ENCODE measurements at regions not wholly inside any gene's neighbourhood (a gene's known extent, or its start where the extent isn't known, plus 50 kb on each side); places are given as distances from the start of the nearest gene placed in this dataset.
"Not testable (repeated sequence)": the region's sequence is repeated elsewhere in the genome, so short reads cannot be mapped to it uniquely, and the experiment has no call there.

GRCh38 chr12:18832932-18833331 lies 95.0 kb downstream of the CAPZA3 start:
- DNase-seq (ENCODE audit: low read depth, low spot score); in situ Hi-C loops (cut with HindIII; ENCODE audit: low pct_unique_long_range_greater_than_20kb, low sequenced_read_pairs): not testable (repeated sequence)

DNA sequence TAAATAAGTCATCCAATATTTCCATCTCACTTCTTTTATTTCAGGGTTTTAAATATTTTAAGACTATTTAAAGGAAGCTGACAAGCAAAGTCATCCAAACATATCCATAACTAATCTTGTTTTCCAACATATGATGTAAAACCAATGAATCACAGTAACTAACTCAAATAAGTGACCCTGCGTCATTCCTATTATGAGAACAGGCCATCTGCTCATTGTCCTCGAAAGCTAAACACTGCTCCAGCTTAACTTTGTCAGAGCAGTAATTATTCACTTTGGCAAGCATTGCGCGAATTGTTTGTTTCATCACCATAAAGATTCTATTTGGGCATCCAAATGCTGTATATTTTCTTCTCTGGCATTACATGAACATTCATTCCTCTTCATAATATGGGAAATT lies 99.1 kb downstream of the CAPZA3 start:
- no peak for DNase-seq (ENCODE audit: low read depth, low spot score)
- in situ Hi-C loops (cut with HindIII; ENCODE audit: low pct_unique_long_range_greater_than_20kb, low sequenced_read_pairs): no loop called here

DNA sequence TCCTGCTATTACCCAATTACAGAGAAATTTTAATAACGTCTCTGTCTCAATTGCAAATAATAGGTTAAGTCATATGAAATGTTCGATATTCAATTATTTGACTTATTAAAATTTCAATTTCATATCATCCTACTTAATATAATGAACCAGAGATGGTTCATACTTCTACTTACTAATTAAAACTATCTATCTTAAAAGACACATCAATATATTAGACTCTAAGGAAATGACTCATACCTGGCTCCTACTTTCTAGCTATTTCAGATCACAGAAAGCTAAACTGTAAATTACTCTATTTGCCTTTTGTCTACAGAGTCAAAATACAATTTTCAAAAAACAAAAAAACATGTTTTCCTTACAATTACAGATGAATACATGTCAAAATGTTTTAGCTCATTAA lies 99.6 kb downstream of the CAPZA3 start:
- DNase-seq (ENCODE audit: low read depth, low spot score): no peak
- in situ Hi-C loops (cut with HindIII; ENCODE audit: low pct_unique_long_range_greater_than_20kb, low sequenced_read_pairs): no loop called here

GRCh38 chr12:18840997-18841396 lies 103.1 kb downstream of the CAPZA3 start:
- DNase-seq (ENCODE audit: low read depth, low spot score); in situ Hi-C loops (cut with HindIII; ENCODE audit: low pct_unique_long_range_greater_than_20kb, low sequenced_read_pairs): not testable (repeated sequence)

DNA sequence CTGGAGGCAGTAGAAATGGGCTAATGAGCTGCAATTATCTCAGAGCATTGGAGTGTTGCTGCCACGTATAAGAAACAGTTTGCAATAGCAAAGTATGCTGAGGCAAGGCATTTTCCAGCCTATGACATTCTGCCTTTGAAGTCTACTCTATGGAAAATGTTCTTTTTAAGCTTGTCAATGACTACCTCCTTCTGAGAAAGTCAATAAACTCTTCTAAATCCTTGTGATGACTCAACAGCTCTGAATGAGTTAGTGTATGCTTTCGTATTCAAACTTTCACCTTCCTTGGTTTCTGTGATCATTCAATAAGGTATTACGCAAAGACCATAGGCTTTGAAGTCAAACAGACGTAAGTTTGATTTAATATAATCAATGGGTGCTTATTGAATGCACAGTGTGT lies 111.2 kb downstream of the CAPZA3 start:
- no peak for DNase-seq (ENCODE audit: low read depth, low spot score)
- in situ Hi-C loops (cut with HindIII; ENCODE audit: low pct_unique_long_range_greater_than_20kb, low sequenced_read_pairs): no loop called here

DNA sequence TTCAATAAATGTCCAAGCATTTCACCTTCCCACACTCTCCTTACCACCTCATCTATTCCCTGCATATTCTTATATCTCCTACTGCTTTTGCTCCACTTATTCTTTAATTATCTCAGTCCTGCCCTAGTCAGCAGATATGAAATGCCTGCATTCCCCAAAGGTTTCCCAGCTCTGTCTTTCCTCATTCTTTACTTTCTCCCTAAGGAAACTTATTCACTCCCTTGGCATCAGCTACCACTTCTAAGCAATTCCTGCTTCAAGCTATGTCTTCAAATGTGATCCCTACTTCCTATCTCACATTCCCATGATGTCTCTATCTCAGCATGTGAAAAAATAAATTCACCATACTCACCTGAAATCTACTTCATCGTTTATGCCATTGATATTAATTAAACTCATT lies 111.8 kb downstream of the CAPZA3 start:
- no peak for DNase-seq (ENCODE audit: low read depth, low spot score)
- in situ Hi-C loops (cut with HindIII; ENCODE audit: low pct_unique_long_range_greater_than_20kb, low sequenced_read_pairs): no loop called here

- no peak for DNase-seq (ENCODE audit: low read depth, low spot score)
- in situ Hi-C loops (cut with HindIII; ENCODE audit: low pct_unique_long_range_greater_than_20kb, low sequenced_read_pairs): no loop called here
Observed at GRCh38 chr12:18850752-18851151, 112.8 kb downstream of the CAPZA3 start.

GRCh38 chr12:18851271-18851670 lies 113.4 kb downstream of the CAPZA3 start:
- in situ Hi-C loops (cut with HindIII; ENCODE audit: low pct_unique_long_range_greater_than_20kb, low sequenced_read_pairs): no loop called here
- DNase-seq (ENCODE audit: low read depth, low spot score): no peak

GRCh38 chr12:18853570-18854366 lies 115.8 kb downstream of the CAPZA3 start:
- in situ Hi-C loops (cut with HindIII; ENCODE audit: low pct_unique_long_range_greater_than_20kb, low sequenced_read_pairs): no loop called here

DNA sequence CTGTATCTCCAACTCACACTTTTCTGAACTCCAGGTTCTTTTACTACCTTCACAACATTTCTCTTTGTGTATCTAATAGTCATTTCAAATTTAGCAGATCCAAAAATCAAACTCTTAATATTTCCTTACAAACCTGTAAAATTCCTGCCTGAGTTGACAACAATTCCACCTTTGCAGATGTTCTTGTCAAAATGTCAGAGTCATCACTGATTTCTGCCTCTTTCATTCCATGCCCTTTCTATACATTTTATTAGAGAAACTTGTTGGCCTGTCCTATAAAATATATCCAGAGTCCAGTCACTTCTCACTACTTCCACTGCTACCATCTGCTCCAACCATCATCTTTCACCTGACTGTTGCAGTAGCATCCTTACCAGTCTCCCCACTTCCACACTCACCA lies 119.7 kb downstream of the CAPZA3 start:
- in situ Hi-C loops (cut with HindIII; ENCODE audit: low pct_unique_long_range_greater_than_20kb, low sequenced_read_pairs): no loop called here
- DNase-seq (ENCODE audit: low read depth, low spot score): no peak

More at GRCh38 chr12:18853570-18854366, 115.8 kb downstream of the CAPZA3 start:
- no peak for DNase-seq (ENCODE audit: low read depth, low spot score)

DNA sequence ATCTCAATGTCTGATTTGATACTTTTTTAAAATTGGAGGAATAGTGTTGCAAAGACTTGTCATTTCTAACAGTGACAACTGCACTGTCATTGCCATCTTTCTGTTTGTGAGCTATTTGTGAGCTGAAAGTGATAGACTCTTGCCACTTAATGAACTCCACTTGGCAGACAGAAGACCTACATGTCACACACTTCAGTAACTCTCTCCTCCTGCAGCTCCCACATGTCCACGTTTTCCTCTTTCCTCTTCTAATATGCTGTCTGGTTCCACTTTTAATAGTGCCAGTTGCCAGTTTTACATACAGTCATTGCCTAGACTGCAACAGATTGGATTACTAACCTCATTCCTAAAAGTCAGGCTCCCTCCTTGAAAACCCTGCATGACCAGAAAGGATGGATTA lies 121.5 kb downstream of the CAPZA3 start:
- no peak for DNase-seq (ENCODE audit: low read depth, low spot score)
- in situ Hi-C loops (cut with HindIII; ENCODE audit: low pct_unique_long_range_greater_than_20kb, low sequenced_read_pairs): no loop called here

GRCh38 chr12:18861287-18861858 lies 123.5 kb downstream of the CAPZA3 start:
- DNase-seq (ENCODE audit: low read depth, low spot score): peak; percentile 66
- in situ Hi-C loops (cut with HindIII; ENCODE audit: low pct_unique_long_range_greater_than_20kb, low sequenced_read_pairs): no loop called here

DNA sequence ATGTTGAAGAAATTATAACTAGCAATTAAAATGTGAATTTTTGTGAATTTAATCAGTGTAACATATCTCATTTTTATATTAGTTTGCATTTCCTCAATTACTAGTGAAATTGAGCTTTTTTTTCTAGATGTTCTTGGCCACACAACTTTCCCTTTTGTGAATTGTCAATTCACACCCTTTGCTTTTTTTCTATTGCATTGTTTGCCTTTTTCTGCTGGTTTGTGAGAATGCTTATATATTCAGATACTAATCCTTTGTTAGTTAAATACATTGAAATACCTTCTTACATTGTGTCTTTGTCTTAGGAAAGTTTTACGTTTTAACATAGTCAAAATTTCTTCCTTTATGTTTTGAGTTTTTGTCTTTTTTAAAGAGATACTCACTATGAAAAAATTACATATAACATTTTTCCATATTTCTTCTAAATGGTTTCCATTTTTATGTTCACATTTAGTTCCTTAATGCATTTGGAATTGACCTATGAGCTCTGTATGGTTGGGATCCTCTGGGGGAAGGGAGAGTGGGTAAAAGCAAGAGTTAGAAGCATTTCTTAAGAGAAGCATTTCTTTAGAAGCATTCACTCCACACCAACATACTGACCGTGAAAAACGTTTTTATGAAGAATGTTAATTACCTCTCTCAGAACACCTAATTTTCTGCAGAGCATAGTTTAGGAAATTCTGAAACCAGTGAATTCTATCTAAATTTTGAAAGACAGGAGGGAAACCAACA lies 126.0 kb downstream of the CAPZA3 start:
- DNase-seq (ENCODE audit: low read depth, low spot score): no peak
- in situ Hi-C loops (cut with HindIII; ENCODE audit: low pct_unique_long_range_greater_than_20kb, low sequenced_read_pairs): no loop called here

DNA sequence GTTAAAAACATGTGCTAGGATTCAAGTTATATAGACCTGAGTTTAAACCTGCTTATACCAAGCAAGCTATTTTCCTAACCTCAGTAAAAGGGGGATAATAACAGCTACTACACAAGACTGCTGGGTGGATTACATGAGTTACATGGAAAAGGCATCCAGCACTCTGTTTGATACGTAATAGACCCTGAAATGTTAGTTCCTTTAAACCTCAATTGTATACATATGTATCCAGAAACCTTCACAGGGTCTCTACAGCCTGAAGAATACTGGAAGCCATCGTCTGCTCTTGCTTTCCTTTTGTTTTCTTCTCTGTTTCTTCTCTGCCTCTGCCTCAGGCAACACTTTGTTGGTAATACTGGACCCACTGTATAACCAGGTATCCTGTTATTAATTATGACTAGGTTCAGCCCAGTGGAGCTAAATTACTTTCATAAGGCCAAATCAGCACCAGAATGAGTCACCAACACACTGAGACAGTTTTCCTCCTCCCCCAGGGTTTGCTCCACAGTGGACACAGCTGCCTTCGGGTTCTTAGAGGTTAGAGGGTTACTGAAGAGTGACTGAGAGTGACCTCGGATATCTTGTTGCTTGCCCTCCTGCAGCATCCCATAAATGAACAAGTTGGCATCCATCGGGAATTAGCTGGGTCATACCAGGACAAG lies 127.1 kb downstream of the CAPZA3 start:
- DNase-seq (ENCODE audit: low read depth, low spot score): no peak
- in situ Hi-C loops (cut with HindIII; ENCODE audit: low pct_unique_long_range_greater_than_20kb, low sequenced_read_pairs): no loop called here

GRCh38 chr12:18868717-18869116 lies 130.8 kb downstream of the CAPZA3 start:
- in situ Hi-C loops (cut with HindIII; ENCODE audit: low pct_unique_long_range_greater_than_20kb, low sequenced_read_pairs): no loop called here
- DNase-seq (ENCODE audit: low read depth, low spot score): no peak

DNA sequence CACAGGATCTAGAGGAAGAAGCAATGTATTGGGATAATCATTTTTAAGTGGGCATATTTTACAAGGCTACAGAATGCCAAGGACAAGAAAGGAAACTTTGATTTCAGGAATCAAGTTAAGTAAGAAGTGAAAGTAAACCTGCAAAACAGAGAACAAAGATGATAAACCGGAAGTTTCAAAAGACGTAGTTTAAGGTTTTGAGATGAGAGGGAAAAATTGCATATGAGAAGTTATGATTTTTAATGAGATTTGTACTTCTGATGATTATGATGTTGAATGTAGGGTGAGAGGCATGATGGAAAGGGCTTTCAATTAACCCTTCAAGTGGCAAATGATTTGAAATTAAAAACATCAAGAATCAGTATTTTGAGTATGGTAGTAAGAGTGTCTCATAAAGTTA lies 134.9 kb downstream of the CAPZA3 start:
- no peak for DNase-seq (ENCODE audit: low read depth, low spot score)
- in situ Hi-C loops (cut with HindIII; ENCODE audit: low pct_unique_long_range_greater_than_20kb, low sequenced_read_pairs): no loop called here

DNA sequence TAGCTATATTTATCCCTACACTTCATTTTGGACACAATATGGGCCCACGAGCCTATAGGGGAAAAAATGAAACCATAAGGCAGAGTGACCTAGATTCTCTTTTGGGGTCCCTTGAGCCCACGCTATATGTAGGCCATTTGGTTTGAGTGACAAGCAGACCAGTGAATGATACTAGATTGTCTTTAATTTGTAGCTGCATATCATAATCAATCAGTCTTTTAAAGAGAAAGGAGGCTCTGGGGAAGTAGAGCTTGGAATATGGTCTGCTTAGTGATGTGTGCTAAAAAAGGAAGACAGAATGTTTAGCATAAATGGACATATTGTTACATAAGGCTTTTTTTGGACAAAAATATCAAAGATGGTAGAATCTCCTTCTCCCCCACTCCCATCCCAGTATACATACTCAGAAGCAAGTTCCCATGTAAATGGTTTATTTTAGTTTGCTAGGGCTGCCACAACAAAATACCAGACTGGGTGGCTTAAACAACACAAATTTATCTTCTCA lies 140.8 kb downstream of the CAPZA3 start:
- in situ Hi-C loops (cut with HindIII; ENCODE audit: low pct_unique_long_range_greater_than_20kb, low sequenced_read_pairs): no loop called here
- DNase-seq (ENCODE audit: low read depth, low spot score): no peak

GRCh38 chr12:18882690-18883089 lies 144.8 kb downstream of the CAPZA3 start:
- DNase-seq (ENCODE audit: low read depth, low spot score): no peak
- in situ Hi-C loops (cut with HindIII; ENCODE audit: low pct_unique_long_range_greater_than_20kb, low sequenced_read_pairs): no loop called here
